ENCODE measurements at regions not wholly inside any gene's neighbourhood (a gene's known extent, or its start where the extent isn't known, plus 50 kb on each side); places are given as distances from the start of the nearest gene placed in this dataset.
"Not testable (repeated sequence)": the region's sequence is repeated elsewhere in the genome, so short reads cannot be mapped to it uniquely, and the experiment has no call there.

- H3K27ac Mint-ChIP-seq: no peak overlapping the region
- H3K4me1 Mint-ChIP-seq: peaks cover 6% of the 10 kb centered on the region
- DNase-seq: no peak
- H3K9me3 Mint-ChIP-seq: peaks cover 0 to 9% of the 10 kb centered on the region in 2 donors
- no peak for ATAC-seq
- peaks cover 6% of the 10 kb centered on the region for H3K27me3 Mint-ChIP-seq
- no peak overlapping the region for H3K4me3 Mint-ChIP-seq
Measured at GRCh38 chr7:69411466-69411865, 186.8 kb upstream of the AUTS2 start.

GRCh38 chr7:69412331-69413146 lies 185.7 kb upstream of the AUTS2 start:
- ATAC-seq: peak; percentile 97

GRCh38 chr7:69414555-69414954 lies 183.7 kb upstream of the AUTS2 start:
- DNase-seq (no peak), ATAC-seq (no peak)
- Mint-ChIP-seq H3K27me3 (peaks cover 14% of the 10 kb centered on the region), H3K9me3 (peaks cover 11 to 34% of the 10 kb centered on the region in 2 donors), H3K4me1 (peaks cover 6% of the 10 kb centered on the region), H3K4me3 (no peak overlapping the region), H3K27ac (no peak overlapping the region)

More at GRCh38 chr7:69412331-69413146, 185.7 kb upstream of the AUTS2 start:
- peak overlapping the region in 1 of 2 donors; percentile 22 for H3K27ac Mint-ChIP-seq
- no peak overlapping the region for H3K4me3 Mint-ChIP-seq
- H3K9me3 Mint-ChIP-seq: peaks cover under 1 to 19% of the 10 kb centered on the region in 2 donors
- peak; percentile 2 to 15 for DNase-seq
- H3K27me3 Mint-ChIP-seq: peaks cover 6% of the 10 kb centered on the region
- H3K4me1 Mint-ChIP-seq: peaks cover 6% of the 10 kb centered on the region

GRCh38 chr7:69418869-69419670 lies 179.2 kb upstream of the AUTS2 start:
- Mint-ChIP-seq H3K4me1 (no peaks in the 10 kb centered on the region), H3K27me3 (peaks cover 8% of the 10 kb centered on the region), H3K27ac (no peak overlapping the region), H3K9me3 (peaks cover 19 to 34% of the 10 kb centered on the region in 2 donors), H3K4me3 (no peak overlapping the region)
- DNase-seq: no peak
- no peak for ATAC-seq

GRCh38 chr7:69419934-69420333 lies 178.3 kb upstream of the AUTS2 start:
- Mint-ChIP-seq H3K9me3 (peaks cover 19 to 29% of the 10 kb centered on the region in 2 donors), H3K4me3 (no peak overlapping the region), H3K27me3 (peaks cover 8% of the 10 kb centered on the region), H3K27ac (no peak overlapping the region), H3K4me1 (no peaks in the 10 kb centered on the region)
- ATAC-seq (no peak), DNase-seq (no peak)

- DNase-seq (no peak), ATAC-seq (no peak)
- no peaks in the 10 kb centered on the region for H3K4me1 Mint-ChIP-seq
- H3K27me3 Mint-ChIP-seq: peaks cover 8% of the 10 kb centered on the region
- peaks cover 15 to 18% of the 10 kb centered on the region in 2 donors for H3K9me3 Mint-ChIP-seq
- no peak overlapping the region for H3K27ac Mint-ChIP-seq
- H3K4me3 Mint-ChIP-seq: no peak overlapping the region
Measured at GRCh38 chr7:69422574-69422985, 175.7 kb upstream of the AUTS2 start.

GRCh38 chr7:69426705-69427104 lies 171.6 kb upstream of the AUTS2 start:
- Mint-ChIP-seq H3K9me3 (peaks cover 3 to 13% of the 10 kb centered on the region in 2 donors), H3K27me3 (peaks cover 37% of the 10 kb centered on the region), H3K27ac (no peak overlapping the region), H3K4me1 (peaks cover 11% of the 10 kb centered on the region), H3K4me3 (no peak overlapping the region)
- ATAC-seq (no peak), DNase-seq (no peak)

GRCh38 chr7:69428089-69428488 lies 170.2 kb upstream of the AUTS2 start:
- Mint-ChIP-seq H3K4me1 (peaks cover 11% of the 10 kb centered on the region), H3K9me3 (peaks cover 0 to 18% of the 10 kb centered on the region in 2 donors), H3K4me3 (no peak overlapping the region), H3K27me3 (peaks cover 43% of the 10 kb centered on the region), H3K27ac (no peak overlapping the region)
- ATAC-seq (no peak), DNase-seq (no peak)

- no peak overlapping the region for H3K4me3 Mint-ChIP-seq
- peaks cover 56% of the 10 kb centered on the region for H3K27me3 Mint-ChIP-seq
- ATAC-seq: no peak
- H3K4me1 Mint-ChIP-seq: peaks cover 11% of the 10 kb centered on the region
- peak overlapping the region in 1 of 2 donors; percentile 69 for H3K27ac Mint-ChIP-seq
- H3K9me3 Mint-ChIP-seq: peaks cover 10 to 29% of the 10 kb centered on the region in 2 donors
- DNase-seq: no peak
Measured at GRCh38 chr7:69429911-69430383, 168.3 kb upstream of the AUTS2 start.

- Mint-ChIP-seq H3K4me3 (no peak overlapping the region), H3K27ac (peak overlapping the region in 1 of 2 donors; percentile 69), H3K4me1 (peaks cover 11% of the 10 kb centered on the region), H3K27me3 (peaks cover 56% of the 10 kb centered on the region), H3K9me3 (peaks cover 10 to 29% of the 10 kb centered on the region in 2 donors)
- ATAC-seq: no peak
- peak in 1 of 2 donors; percentile 0 for DNase-seq
Measured at GRCh38 chr7:69430384-69431021, 167.8 kb upstream of the AUTS2 start.

GRCh38 chr7:69431626-69432025 lies 166.6 kb upstream of the AUTS2 start:
- Mint-ChIP-seq H3K9me3 (peaks cover 10 to 29% of the 10 kb centered on the region in 2 donors), H3K27ac (no peak overlapping the region), H3K4me3 (no peak overlapping the region), H3K4me1 (peaks cover 11% of the 10 kb centered on the region), H3K27me3 (peaks cover 56% of the 10 kb centered on the region)
- ATAC-seq: no peak
- DNase-seq: no peak

- H3K27ac Mint-ChIP-seq, DNase-seq, H3K4me3 Mint-ChIP-seq, ATAC-seq: not testable (repeated sequence)
- Mint-ChIP-seq H3K9me3 (peaks cover 10 to 29% of the 10 kb centered on the region in 2 donors), H3K4me1 (peaks cover 11% of the 10 kb centered on the region), H3K27me3 (peaks cover 56% of the 10 kb centered on the region)
Measured at GRCh38 chr7:69432276-69432675, 166.0 kb upstream of the AUTS2 start.

- H3K27me3 Mint-ChIP-seq: peaks cover 56% of the 10 kb centered on the region
- no peak for DNase-seq
Measured at GRCh38 chr7:69433081-69433480, 165.2 kb upstream of the AUTS2 start.

GRCh38 chr7:69434398-69434815 lies 163.9 kb upstream of the AUTS2 start:
- Mint-ChIP-seq H3K27ac (no peak overlapping the region), H3K4me3 (no peak overlapping the region), H3K9me3 (peaks cover 10 to 25% of the 10 kb centered on the region in 2 donors), H3K4me1 (peaks cover 11% of the 10 kb centered on the region), H3K27me3 (peaks cover 43% of the 10 kb centered on the region)
- DNase-seq: no peak
- ATAC-seq: peak; percentile 18

More at GRCh38 chr7:69433081-69433480, 165.2 kb upstream of the AUTS2 start:
- peaks cover 11% of the 10 kb centered on the region for H3K4me1 Mint-ChIP-seq
- H3K27ac Mint-ChIP-seq: no peak overlapping the region
- no peak overlapping the region for H3K4me3 Mint-ChIP-seq
- peaks cover 10 to 27% of the 10 kb centered on the region in 2 donors for H3K9me3 Mint-ChIP-seq
- no peak for ATAC-seq

GRCh38 chr7:69435711-69436110 lies 162.6 kb upstream of the AUTS2 start:
- Mint-ChIP-seq H3K9me3 (peaks cover 18 to 33% of the 10 kb centered on the region in 2 donors), H3K27me3 (peaks cover 30% of the 10 kb centered on the region), H3K4me3 (no peak overlapping the region), H3K4me1 (peaks cover 2% of the 10 kb centered on the region), H3K27ac (no peak overlapping the region)
- DNase-seq (no peak), ATAC-seq (no peak)

Measured in stimulated activated naive CD8-positive, alpha-beta T cell treated with anti-CD3 and anti-CD28 coated beads, Interleukin-15, amount 100 ng/mL, for 72 hours (primary cell).